GM12891 (cell line): ENCODE measurements at regions not wholly inside any gene's neighbourhood (a gene's known extent, or its start where the extent isn't known, plus 50 kb on each side); places are given as distances from the start of the nearest gene placed in this dataset.

Experiments used
- PAX5 ChIP-seq: IDR thresholded peaks from 2 replicates; pipeline ENCODE4 v1.6.1; 2011; ENCODE audit warnings: low read length, moderate library complexity, mild to moderate bottlenecking; ENCODE audit not compliant: insufficient read depth, severe bottlenecking
- POLR2A ChIP-seq: IDR thresholded peaks from 2 replicates; pipeline ENCODE4 v1.6.1; 2011; ENCODE audit warnings: low read depth, low read length, control low read depth
- POLR2AphosphoS5 ChIP-seq: IDR thresholded peaks from 2 replicates; pipeline ENCODE4 v1.6.1; 2011; ENCODE audit warnings: low read depth, low read length, control low read depth
- POU2F2 ChIP-seq: IDR thresholded peaks from 2 replicates; pipeline ENCODE4 v1.6.1; 2011; ENCODE audit warnings: low read depth, mild to moderate bottlenecking, control low read depth, low read length, moderate library complexity
- SPI1 ChIP-seq: IDR thresholded peaks from 2 replicates; pipeline ENCODE4 v1.6.1; 2011; ENCODE audit warnings: low read depth, low read length, control low read depth
- TAF1 ChIP-seq: IDR thresholded peaks from 2 replicates; pipeline ENCODE4 v1.6.1; 2011; ENCODE audit warnings: low read depth, low read length, control low read depth

DNA sequence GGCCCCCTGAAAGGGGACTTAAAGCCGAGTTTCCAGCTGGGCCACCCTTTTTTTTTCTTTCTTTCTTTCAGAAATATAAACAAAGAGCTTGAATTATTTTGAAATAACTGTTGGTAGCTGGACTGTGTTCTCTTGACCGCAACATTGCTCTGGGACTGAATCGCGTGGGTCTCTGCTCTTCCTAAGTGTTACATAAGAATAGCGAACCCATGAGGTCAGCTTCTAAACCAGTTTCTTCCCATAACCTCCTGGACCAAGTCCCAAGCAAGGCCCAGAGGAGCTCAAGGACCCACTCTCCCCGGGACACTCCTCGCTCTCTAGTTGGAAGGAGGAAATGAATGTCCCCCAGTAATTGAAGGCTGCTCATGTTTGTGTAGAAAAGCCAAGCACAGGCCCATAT is 91.1 kb downstream of the CXCL12 start:
- TF ChIP-seq POLR2AphosphoS5: no peak
- no peak for TF ChIP-seq TAF1
- TF ChIP-seq POLR2A: no peak
- TF ChIP-seq SPI1: no peak
- no peak for TF ChIP-seq PAX5
- no peak for TF ChIP-seq POU2F2
